Spleen (tissue), 11 donors: ENCODE measurements at regions not wholly inside any gene's neighbourhood (a gene's known extent, or its start where the extent isn't known, plus 50 kb on each side); places are given as distances from the start of the nearest gene placed in this dataset.

Experiments
- DNase-seq: peaks from one replicate; pipeline ENCODE4 v3.0.0-alpha.2; 2020
- H3K27ac ChIP-seq, 8 donors: fragments of 200-600 bp; sonication (generic) in 7 of 8; 1 replicate in 4 of 8; 2 replicates in 4 of 8; pipeline versions ENCODE4 v1.5.0 to v1.8.0; 2016 to 2021; ENCODE audit warnings: inconsistent platforms in 4 of 8, mild to moderate bottlenecking in 4 of 8, moderate library complexity in 1 of 8
- H3K27me3 ChIP-seq, 7 donors: fragments of 200-600 bp; sonication (generic) in 6 of 7; replicated peaks in 1 of 7; 1 replicate in 4 of 7; 2 replicates in 3 of 7; pipeline versions ENCODE4 v1.5.0 to v1.8.0; 2016 to 2021; ENCODE audit warnings: inconsistent platforms in 3 of 7, mild to moderate bottlenecking in 1 of 7
- H3K36me3 ChIP-seq, 6 donors: fragments of 200-600 bp; sonication (generic) in 5 of 6; 1 replicate in 4 of 6; 2 replicates in 2 of 6; pipeline versions ENCODE4 v1.5.0 to v1.8.0; 2016 to 2021; ENCODE audit warnings: inconsistent platforms in 2 of 6
- H3K4me1 ChIP-seq, 6 donors: fragments of 200-600 bp; sonication (generic) in 5 of 6; 1 replicate in 3 of 6; 2 replicates in 3 of 6; pipeline versions ENCODE4 v1.5.0 to v1.8.0; 2016 to 2021; ENCODE audit warnings: inconsistent platforms in 3 of 6
- H3K4me3 ChIP-seq, 8 donors: fragments of 200-600 bp; sonication (generic) in 7 of 8; 1 replicate in 4 of 8; 2 replicates in 4 of 8; pipeline versions ENCODE4 v1.5.0 to v1.8.0; 2016 to 2021; ENCODE audit warnings: inconsistent platforms in 4 of 8, mild to moderate bottlenecking in 4 of 8, moderate library complexity in 2 of 8
- H3K9me3 ChIP-seq, 8 donors: fragments of 200-600 bp; sonication (generic) in 7 of 8; 1 replicate in 4 of 8; 2 replicates in 4 of 8; pipeline versions ENCODE4 v1.5.0 to v1.8.0; 2016 to 2021; ENCODE audit warnings: inconsistent platforms in 4 of 8
- CTCF ChIP-seq, 11 experiments: fragments of 200-600 bp in 7 of 11; fragments of 450-650 bp in 4 of 11; sonication (generic) in 4 of 11; IDR thresholded peaks in 8 of 11; conservative IDR thresholded peaks in 3 of 11; 1 replicate in 7 of 11; 2 replicates in 4 of 11; pipeline versions ENCODE4 v1.4.0 to v1.8.0; 2016 to 2021; ENCODE audit warnings: antibody characterized with exemption in 11 of 11, inconsistent platforms in 4 of 11, mild to moderate bottlenecking in 1 of 11
- POLR2A ChIP-seq, 3 donors: fragments of 450-650 bp; IDR thresholded peaks; one replicate each; pipeline ENCODE4 v1.5.1; 2017; ENCODE audit warnings: antibody characterized with exemption in 3 of 3, mild to moderate bottlenecking in 1 of 3
- POLR2AphosphoS5 ChIP-seq, 3 donors: sonication (generic); formaldehyde crosslinking; IDR thresholded peaks; one replicate each; pipeline ENCODE4 v1.5.1; 2017; ENCODE audit warnings: antibody characterized with exemption in 3 of 3
- WGBS, 5 donors: extraction: QIAGEN DNeasy Blood & Tissue Kit in 3 of 5; methylation state at CpG; one replicate each; pipeline versions ENCODE4 v1.1.5 to v1.1.7; 2013 to 2018; 5-methylcytosine and 5-hydroxymethylcytosine counted together
- intact Hi-C: fragments of 100-400 bp; cut with DNase I; formaldehyde crosslinking; loops from one replicate; pipeline ENCODE4 v1.15.0; 2023; ENCODE audit warnings: low total_unique reads
- donor health status: healthy with polysubstance abuse.
- donor health status: DM: no; HTN: no; CAD: no; lungs with moderate emphysema.
- donor health status: DM: no; HTN: no; CAD: no.
- donor health status: Bipolar disorder and iron deficiency.
- donor health status: healthy.
- donor health status: DM: no; HTN: no; CAD: no.
- donor health status: DM: yes; HTN: yes; CAD: no.

- Histone ChIP-seq H3K9me3 (peaks cover 0 to 37% (median 25%) of the 10 kb centered on the region in 8 donors), H3K27me3 (no peaks in the 10 kb centered on the region), H3K4me1 (no peaks in the 10 kb centered on the region), H3K36me3 (no peaks in the 10 kb centered on the region), H3K27ac (no peak overlapping the region), H3K4me3 (no peak overlapping the region)
- 43 to 68% (median 54%) methylated on average over 4 of the region's 4 CpGs for WGBS, 5 donors
- intact Hi-C loops: no loop called here
- TF ChIP-seq POLR2AphosphoS5 (IDR thresholded peaks at IDR 0.05) (no peak), POLR2A (IDR thresholded peaks at IDR 0.05) (no peak), CTCF (IDR thresholded peaks at IDR 0.05 in 8 of 11, conservative IDR thresholded peaks at IDR 0.05 in 3 of 11) (no peak)
- no peak for DNase-seq
Observed at GRCh38 chr13:61770681-61771080, 355.0 kb upstream of the PCDH20 start.

DNA sequence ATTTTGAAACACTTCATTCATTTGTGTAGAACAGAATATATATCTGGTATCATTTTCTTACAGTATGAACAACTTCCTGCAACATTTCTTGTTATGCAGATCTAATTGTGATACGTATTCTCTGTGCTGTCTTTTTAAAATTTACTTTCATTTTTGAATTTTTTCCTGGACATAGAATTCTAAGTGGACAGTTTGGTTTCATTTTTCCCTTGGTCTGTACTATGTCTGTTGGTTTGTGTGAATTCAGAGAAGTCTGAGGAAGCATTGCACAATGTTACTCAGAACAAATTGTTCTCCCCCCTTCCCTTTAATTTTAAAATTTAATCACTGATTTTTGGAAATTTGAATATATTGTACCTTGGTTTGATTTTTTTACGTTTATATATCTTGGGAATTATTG lies 352.5 kb upstream of the PCDH20 start:
- Histone ChIP-seq H3K9me3 (peaks cover 0 to 40% (median 29%) of the 10 kb centered on the region in 8 donors), H3K27me3 (no peaks in the 10 kb centered on the region), H3K36me3 (no peaks in the 10 kb centered on the region), H3K4me3 (no peak overlapping the region), H3K4me1 (no peaks in the 10 kb centered on the region), H3K27ac (no peak overlapping the region)
- DNase-seq: no peak
- intact Hi-C loops: no loop called here
- TF ChIP-seq POLR2AphosphoS5 (IDR thresholded peaks at IDR 0.05) (no peak), POLR2A (IDR thresholded peaks at IDR 0.05) (no peak), CTCF (IDR thresholded peaks at IDR 0.05 in 8 of 11, conservative IDR thresholded peaks at IDR 0.05 in 3 of 11) (no peak)
- WGBS, 5 donors: 63 to 76% (median 65%) methylated on average over 2 of the region's 2 CpGs

- Histone ChIP-seq H3K4me1 (no peaks in the 10 kb centered on the region), H3K27me3 (no peaks in the 10 kb centered on the region), H3K4me3 (no peak overlapping the region), H3K9me3 (peaks cover 0 to 46% (median 33%) of the 10 kb centered on the region in 8 donors), H3K36me3 (no peaks in the 10 kb centered on the region), H3K27ac (no peak overlapping the region)
- intact Hi-C loops: no loop called here
- WGBS, 5 donors: 79 to 91% (median 86%) methylated on average over 8 to 11 of the region's 11 CpGs
- no peak for DNase-seq
- TF ChIP-seq POLR2AphosphoS5 (IDR thresholded peaks at IDR 0.05) (no peak), CTCF (IDR thresholded peaks at IDR 0.05 in 8 of 11, conservative IDR thresholded peaks at IDR 0.05 in 3 of 11) (no peak), POLR2A (IDR thresholded peaks at IDR 0.05) (no peak)
Observed at GRCh38 chr13:61766667-61767058, 351.0 kb upstream of the PCDH20 start.

DNA sequence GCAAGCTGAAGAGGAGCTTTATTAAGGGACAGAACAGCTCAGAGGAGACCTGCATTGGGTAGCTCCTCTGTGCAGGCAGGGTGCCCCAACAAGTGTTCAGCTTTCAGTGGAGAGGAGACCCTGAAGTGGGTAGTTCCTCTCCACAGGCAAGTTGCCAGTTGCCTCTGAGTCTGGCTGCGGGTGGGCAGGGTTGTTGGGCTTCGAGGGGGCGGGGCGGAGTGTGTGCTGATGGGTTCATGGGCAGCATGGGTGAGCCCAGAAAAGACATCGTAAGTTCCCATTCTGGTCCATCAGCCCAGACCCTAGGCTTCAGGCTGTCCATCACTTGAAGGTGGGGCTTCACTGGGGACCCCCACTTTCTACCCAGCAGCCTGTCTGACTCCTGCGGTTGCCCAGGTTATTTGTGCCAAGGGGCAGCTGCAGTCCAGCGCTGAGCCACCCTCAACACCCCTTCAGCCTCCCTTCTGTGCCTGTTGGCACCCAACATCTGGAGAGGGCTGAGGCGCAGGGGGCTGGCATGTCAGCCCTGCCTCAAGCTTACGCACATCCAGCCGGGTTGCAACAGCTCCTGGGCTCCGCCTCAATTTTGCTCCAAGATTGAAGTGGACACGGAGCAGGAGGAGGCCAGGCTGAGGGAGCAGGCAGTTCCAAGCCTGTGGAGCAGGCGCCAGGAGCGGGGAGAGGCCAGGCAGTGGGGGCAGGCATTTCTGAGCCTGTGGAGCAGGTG lies 350.5 kb upstream of the PCDH20 start:
- Histone ChIP-seq H3K27me3 (no peaks in the 10 kb centered on the region), H3K9me3 (peaks cover 0 to 49% (median 33%) of the 10 kb centered on the region in 8 donors), H3K27ac (no peak overlapping the region), H3K4me1 (no peaks in the 10 kb centered on the region), H3K4me3 (no peak overlapping the region), H3K36me3 (no peaks in the 10 kb centered on the region)
- intact Hi-C loops: no loop called here
- TF ChIP-seq POLR2AphosphoS5 (IDR thresholded peaks at IDR 0.05): no peak
- no peak for TF ChIP-seq CTCF (IDR thresholded peaks at IDR 0.05 in 8 of 11, conservative IDR thresholded peaks at IDR 0.05 in 3 of 11)
- no peak for TF ChIP-seq POLR2A (IDR thresholded peaks at IDR 0.05)
- WGBS, 5 donors: 79 to 90% (median 86%) methylated on average over 14 of the region's 14 CpGs
- DNase-seq: no peak
